Esophagus squamous epithelium (tissue), 4 donors: ENCODE measurements at regions not wholly inside any gene's neighbourhood (a gene's known extent, or its start where the extent isn't known, plus 50 kb on each side); places are given as distances from the start of the nearest gene placed in this dataset.

ENCODE experiments used
- POLR2A ChIP-seq, 4 donors: fragments of 450-650 bp; IDR thresholded peaks; one replicate each; pipeline ENCODE4 v1.6.1; 2017; ENCODE audit warnings: antibody characterized with exemption in 4 of 4, mild to moderate bottlenecking in 4 of 4, moderate library complexity in 3 of 4
- TF ChIP-seq, protein P1 (sequence below), 6 experiments: fragments of 450-650 bp in 4 of 6; fragments of 200-600 bp in 2 of 6; sonication (generic) in 2 of 6; IDR thresholded peaks; one replicate each; pipeline ENCODE4 v1.5.1; 2016 to 2019; ENCODE audit warnings: antibody characterized with exemption in 6 of 6, mild to moderate bottlenecking in 4 of 6, moderate library complexity in 4 of 6

GRCh38 chr12:42807251-42807650, 217.7 kb upstream of the PRICKLE1 start:
- TF ChIP-seq, protein P1, sequence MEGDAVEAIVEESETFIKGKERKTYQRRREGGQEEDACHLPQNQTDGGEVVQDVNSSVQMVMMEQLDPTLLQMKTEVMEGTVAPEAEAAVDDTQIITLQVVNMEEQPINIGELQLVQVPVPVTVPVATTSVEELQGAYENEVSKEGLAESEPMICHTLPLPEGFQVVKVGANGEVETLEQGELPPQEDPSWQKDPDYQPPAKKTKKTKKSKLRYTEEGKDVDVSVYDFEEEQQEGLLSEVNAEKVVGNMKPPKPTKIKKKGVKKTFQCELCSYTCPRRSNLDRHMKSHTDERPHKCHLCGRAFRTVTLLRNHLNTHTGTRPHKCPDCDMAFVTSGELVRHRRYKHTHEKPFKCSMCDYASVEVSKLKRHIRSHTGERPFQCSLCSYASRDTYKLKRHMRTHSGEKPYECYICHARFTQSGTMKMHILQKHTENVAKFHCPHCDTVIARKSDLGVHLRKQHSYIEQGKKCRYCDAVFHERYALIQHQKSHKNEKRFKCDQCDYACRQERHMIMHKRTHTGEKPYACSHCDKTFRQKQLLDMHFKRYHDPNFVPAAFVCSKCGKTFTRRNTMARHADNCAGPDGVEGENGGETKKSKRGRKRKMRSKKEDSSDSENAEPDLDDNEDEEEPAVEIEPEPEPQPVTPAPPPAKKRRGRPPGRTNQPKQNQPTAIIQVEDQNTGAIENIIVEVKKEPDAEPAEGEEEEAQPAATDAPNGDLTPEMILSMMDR (IDR thresholded peaks at IDR 0.05) = no peak
- TF ChIP-seq POLR2A (IDR thresholded peaks at IDR 0.05) = no peak
